Lower leg skin (tissue), 3 donors: ENCODE measurements at regions not wholly inside any gene's neighbourhood (a gene's known extent, or its start where the extent isn't known, plus 50 kb on each side); places are given as distances from the start of the nearest gene placed in this dataset.
"Not testable (repeated sequence)": the region's sequence is repeated elsewhere in the genome, so short reads cannot be mapped to it uniquely, and the experiment has no call there.

Experiments used
- CTCF ChIP-seq, 3 donors: fragments of 450-650 bp; IDR thresholded peaks; one replicate each; pipeline ENCODE4 v1.5.1; 2016; ENCODE audit warnings: antibody characterized with exemption in 3 of 3, mild to moderate bottlenecking in 3 of 3, moderate library complexity in 2 of 3
- POLR2A ChIP-seq, 2 donors: fragments of 450-650 bp; IDR thresholded peaks; one replicate each; pipeline ENCODE4 v1.6.1; 2016 to 2017; ENCODE audit warnings: antibody characterized with exemption in 2 of 2, mild to moderate bottlenecking in 1 of 2, moderate library complexity in 1 of 2

GRCh38 chr7:150024550-150025490, 151.1 kb downstream of the ATP6V0E2 start:
- TF ChIP-seq CTCF, POLR2A (IDR thresholded peaks at IDR 0.05): not testable (repeated sequence)
